GM03348 (cell line): ENCODE measurements at regions not wholly inside any gene's neighbourhood (a gene's known extent, or its start where the extent isn't known, plus 50 kb on each side); places are given as distances from the start of the nearest gene placed in this dataset.
A peak's percentile ranks its signal among the peaks of the same experiment; 100 is the strongest.
"Not testable (repeated sequence)": the region's sequence is repeated elsewhere in the genome, so short reads cannot be mapped to it uniquely, and the experiment has no call there.

Experiments
- DNase-seq: peaks from one replicate; pipeline ENCODE4 v3.0.0; 2012; ENCODE audit warnings: low spot score

- DNase-seq: not testable (repeated sequence)
Observed at GRCh38 chr5:91241460-91241859, 141.7 kb downstream of the ARRDC3 start.

GRCh38 chr5:91240175-91240574 lies 142.9 kb downstream of the ARRDC3 start:
- no peak for DNase-seq

- no peak for DNase-seq
Observed at GRCh38 chr5:91235271-91235694, 147.8 kb downstream of the ARRDC3 start.

GRCh38 chr5:91232523-91232922 lies 150.6 kb downstream of the ARRDC3 start:
- no peak for DNase-seq

- no peak for DNase-seq
Observed at GRCh38 chr5:91229031-91229727, 153.9 kb downstream of the ARRDC3 start.

- DNase-seq: no peak
Observed at GRCh38 chr5:91228188-91228587, 154.9 kb downstream of the ARRDC3 start.

- no peak for DNase-seq
Observed at GRCh38 chr5:91225848-91226686, 157.1 kb downstream of the ARRDC3 start.

GRCh38 chr5:91224969-91225368 lies 158.1 kb downstream of the ARRDC3 start:
- no peak for DNase-seq

- peak; percentile 34 for DNase-seq
Observed at GRCh38 chr5:91224456-91224855, 158.7 kb downstream of the ARRDC3 start.

- DNase-seq: peak; percentile 17
Observed at GRCh38 chr5:91223886-91224285, 159.2 kb downstream of the ARRDC3 start.

- no peak for DNase-seq
Observed at GRCh38 chr5:91222482-91222881, 160.6 kb downstream of the ARRDC3 start.

- no peak for DNase-seq
Observed at GRCh38 chr5:91221917-91222316, 161.2 kb downstream of the ARRDC3 start.

GRCh38 chr5:91219803-91220371 lies 163.2 kb downstream of the ARRDC3 start:
- no peak for DNase-seq

- DNase-seq: peak; percentile 24
Observed at GRCh38 chr5:91219091-91219802, 163.9 kb downstream of the ARRDC3 start.

GRCh38 chr5:91217859-91218258 lies 165.3 kb downstream of the ARRDC3 start:
- DNase-seq: no peak

GRCh38 chr5:91214571-91214970 lies 168.5 kb downstream of the ARRDC3 start:
- no peak for DNase-seq
